IPS-15b (cell line): ENCODE measurements at regions not wholly inside any gene's neighbourhood (a gene's known extent, or its start where the extent isn't known, plus 50 kb on each side); places are given as distances from the start of the nearest gene placed in this dataset.
"Not testable (repeated sequence)": the region's sequence is repeated elsewhere in the genome, so short reads cannot be mapped to it uniquely, and the experiment has no call there.

Experiments
- H3K27me3 ChIP-seq: one replicate; pipeline ENCODE4 v1.6.1; 2013; ENCODE audit warnings: low read length; ENCODE audit not compliant: control insufficient read depth, insufficient read depth
- H3K36me3 ChIP-seq: one replicate; pipeline ENCODE4 v1.6.1; 2013; ENCODE audit warnings: low read length; ENCODE audit not compliant: control insufficient read depth, insufficient read depth
- H3K4me1 ChIP-seq: one replicate; pipeline ENCODE4 v1.6.1; 2013; ENCODE audit warnings: mild to moderate bottlenecking, low read length; ENCODE audit not compliant: control insufficient read depth, insufficient read depth
- H3K4me3 ChIP-seq: one replicate; pipeline ENCODE4 v1.5.1; 2013; ENCODE audit warnings: low read depth, low read length
- H3K9ac ChIP-seq: one replicate; pipeline ENCODE4 v1.6.1; 2013; ENCODE audit warnings: low read depth, mild to moderate bottlenecking, low read length
- H3K9me3 ChIP-seq: one replicate; pipeline ENCODE4 v1.6.1; 2013; ENCODE audit warnings: mild to moderate bottlenecking, low read length; ENCODE audit not compliant: control insufficient read depth, insufficient read depth

GRCh38 chr5:118502232-118502631, 486.1 kb downstream of the DTWD2 start:
- H3K4me1 ChIP-seq, H3K36me3 ChIP-seq, H3K9me3 ChIP-seq, H3K4me3 ChIP-seq, H3K27me3 ChIP-seq, H3K9ac ChIP-seq: not testable (repeated sequence)

GRCh38 chr5:118491351-118491750, 497.0 kb downstream of the DTWD2 start:
- Histone ChIP-seq H3K4me1 (no peaks in the 10 kb centered on the region), H3K9me3 (peaks cover 2% of the 10 kb centered on the region), H3K9ac (no peak overlapping the region), H3K4me3 (no peak overlapping the region), H3K27me3 (no peaks in the 10 kb centered on the region), H3K36me3 (no peaks in the 10 kb centered on the region)

- no peaks in the 10 kb centered on the region for H3K9me3 ChIP-seq
- no peak overlapping the region for H3K9ac ChIP-seq
- no peaks in the 10 kb centered on the region for H3K4me1 ChIP-seq
- H3K36me3 ChIP-seq = no peaks in the 10 kb centered on the region
- H3K4me3 ChIP-seq = no peak overlapping the region
- H3K27me3 ChIP-seq = no peaks in the 10 kb centered on the region
Measured at GRCh38 chr5:118486647-118487225, 501.6 kb downstream of the DTWD2 start.

- Histone ChIP-seq H3K9ac (no peak overlapping the region), H3K9me3 (no peaks in the 10 kb centered on the region), H3K36me3 (no peaks in the 10 kb centered on the region)
Measured at GRCh38 chr5:118479285-118479684, 509.1 kb downstream of the DTWD2 start.

GRCh38 chr5:118478852-118479251, 509.5 kb downstream of the DTWD2 start:
- Histone ChIP-seq H3K4me3 (no peak overlapping the region), H3K27me3 (no peaks in the 10 kb centered on the region), H3K9ac (no peak overlapping the region), H3K9me3 (no peaks in the 10 kb centered on the region), H3K36me3 (no peaks in the 10 kb centered on the region), H3K4me1 (no peaks in the 10 kb centered on the region)

More at GRCh38 chr5:118479285-118479684, 509.1 kb downstream of the DTWD2 start:
- H3K4me1 ChIP-seq = no peaks in the 10 kb centered on the region
- no peaks in the 10 kb centered on the region for H3K27me3 ChIP-seq
- H3K4me3 ChIP-seq = no peak overlapping the region

GRCh38 chr5:118468085-118468484, 520.3 kb downstream of the DTWD2 start:
- Histone ChIP-seq H3K36me3 (no peaks in the 10 kb centered on the region), H3K9me3 (no peaks in the 10 kb centered on the region), H3K4me3 (no peak overlapping the region), H3K27me3 (no peaks in the 10 kb centered on the region), H3K4me1 (no peaks in the 10 kb centered on the region), H3K9ac (no peak overlapping the region)

GRCh38 chr5:118467103-118467502, 521.2 kb downstream of the DTWD2 start:
- Histone ChIP-seq H3K27me3 (no peaks in the 10 kb centered on the region), H3K36me3 (no peaks in the 10 kb centered on the region), H3K4me1 (no peaks in the 10 kb centered on the region), H3K9ac (no peak overlapping the region), H3K9me3 (no peaks in the 10 kb centered on the region), H3K4me3 (no peak overlapping the region)

- Histone ChIP-seq H3K36me3 (no peaks in the 10 kb centered on the region), H3K4me1 (no peaks in the 10 kb centered on the region), H3K9me3 (no peaks in the 10 kb centered on the region), H3K9ac (no peak overlapping the region), H3K27me3 (no peaks in the 10 kb centered on the region), H3K4me3 (no peak overlapping the region)
Measured at GRCh38 chr5:118466418-118466817, 521.9 kb downstream of the DTWD2 start.

GRCh38 chr5:118462276-118462675, 526.1 kb downstream of the DTWD2 start:
- not testable (repeated sequence) for H3K36me3 ChIP-seq, H3K27me3 ChIP-seq, H3K9me3 ChIP-seq, H3K4me1 ChIP-seq, H3K9ac ChIP-seq, H3K4me3 ChIP-seq

- Histone ChIP-seq H3K9me3 (no peaks in the 10 kb centered on the region), H3K9ac (no peak overlapping the region), H3K4me3 (no peak overlapping the region), H3K36me3 (no peaks in the 10 kb centered on the region), H3K4me1 (no peaks in the 10 kb centered on the region), H3K27me3 (no peaks in the 10 kb centered on the region)
Measured at GRCh38 chr5:118461436-118461835, 526.9 kb downstream of the DTWD2 start.

- Histone ChIP-seq H3K4me3 (no peak overlapping the region), H3K4me1 (no peaks in the 10 kb centered on the region), H3K36me3 (no peaks in the 10 kb centered on the region), H3K9me3 (no peaks in the 10 kb centered on the region), H3K27me3 (no peaks in the 10 kb centered on the region), H3K9ac (no peak overlapping the region)
Measured at GRCh38 chr5:118459490-118459889, 528.9 kb downstream of the DTWD2 start.

GRCh38 chr5:118456085-118456484, 532.3 kb downstream of the DTWD2 start:
- Histone ChIP-seq H3K4me3 (no peak overlapping the region), H3K9me3 (no peaks in the 10 kb centered on the region), H3K27me3 (no peaks in the 10 kb centered on the region), H3K4me1 (peaks cover under 1% of the 10 kb centered on the region), H3K9ac (no peak overlapping the region), H3K36me3 (no peaks in the 10 kb centered on the region)
